GM23338 (cell line): ENCODE measurements at regions not wholly inside any gene's neighbourhood (a gene's known extent, or its start where the extent isn't known, plus 50 kb on each side); places are given as distances from the start of the nearest gene placed in this dataset.

Source experiments
- CREB1 ChIP-seq: fragments of 250-450 bp; sonication (Bioruptor Pico); IDR thresholded peaks from 2 replicates; pipeline ENCODE4 v1.5.0; 2020; ENCODE audit warnings: low read depth, mild to moderate bottlenecking, moderate library complexity
- CTCF ChIP-seq, 2 experiments: fragments of 200-600 bp in 1 of 2; sonication (generic) in 1 of 2; conservative IDR thresholded peaks; 2 replicates each; pipeline versions ENCODE4 v1.5.1 to v1.6.1; 2016 to 2017; ENCODE audit warnings: antibody characterized with exemption in 2 of 2, low read depth in 2 of 2, mild to moderate bottlenecking in 2 of 2, moderate library complexity in 1 of 2
- EZH2 ChIP-seq: fragments of 200-600 bp; sonication (generic); IDR thresholded peaks from one replicate; pipeline ENCODE4 v1.8.0; 2017; ENCODE audit warnings: antibody characterized with exemption, mild to moderate bottlenecking, low read depth; ENCODE audit not compliant: unreplicated experiment
- EZH2phosphoT487 ChIP-seq: fragments of 200-600 bp; sonication (generic); IDR thresholded peaks from one replicate; pipeline ENCODE4 v1.8.1; 2018; ENCODE audit warnings: antibody characterized with exemption; ENCODE audit not compliant: unreplicated experiment
- JUNB ChIP-seq: IDR thresholded peaks from one replicate; pipeline ENCODE4 v1.6.1; 2016; ENCODE audit warnings: antibody characterized with exemption; ENCODE audit not compliant: unreplicated experiment
- NANOG ChIP-seq: IDR thresholded peaks from 2 replicates; pipeline ENCODE4 v1.6.1; 2016; ENCODE audit warnings: antibody characterized with exemption, borderline replicate concordance
- POLR2AphosphoS5 ChIP-seq: IDR thresholded peaks from 2 replicates; pipeline ENCODE4 v1.6.1; 2016; ENCODE audit warnings: antibody characterized with exemption, low read depth
- REST ChIP-seq: IDR thresholded peaks from one replicate; pipeline ENCODE4 v1.6.1; 2018; ENCODE audit warnings: antibody characterized with exemption; ENCODE audit not compliant: unreplicated experiment
- STAT1 ChIP-seq: IDR thresholded peaks from one replicate; pipeline ENCODE4 v1.6.1; 2016; ENCODE audit warnings: antibody characterized with exemption; ENCODE audit not compliant: unreplicated experiment
- ZNF114 ChIP-seq: fragments of 250-450 bp; sonication (Bioruptor Pico); IDR thresholded peaks from 2 replicates; pipeline ENCODE4 v1.5.0; 2020; ENCODE audit warnings: mild to moderate bottlenecking, moderate library complexity

- no peak for TF ChIP-seq CTCF (conservative IDR thresholded peaks at IDR 0.05; ENCODE audit: low read depth in 2 of 2)
- no peak for TF ChIP-seq POLR2AphosphoS5
- no peak for TF ChIP-seq EZH2phosphoT487
- TF ChIP-seq EZH2: no peak
- TF ChIP-seq STAT1: no peak
- no peak for TF ChIP-seq CREB1 (CRISPR knock-in tag)
- no peak for TF ChIP-seq REST
- TF ChIP-seq NANOG: no peak
- no peak for TF ChIP-seq JUNB
- no peak for TF ChIP-seq ZNF114
Measured at GRCh38 chr1:194477908-194478307, 1291.5 kb upstream of the B3GALT2 start.
